Kidney tubule cell (primary cell): ENCODE measurements at regions not wholly inside any gene's neighbourhood (a gene's known extent, or its start where the extent isn't known, plus 50 kb on each side); places are given as distances from the start of the nearest gene placed in this dataset.
A peak's percentile ranks its signal among the peaks of the same experiment; 100 is the strongest.

Experiments used
- DNase-seq: peaks from one replicate; pipeline ENCODE4 v3.0.0-alpha.2; 2018; ENCODE audit warnings: low spot score

- peak; percentile 25 for DNase-seq
Measured at GRCh38 chr7:115707258-115708012, 323.1 kb downstream of the TFEC start.

DNA sequence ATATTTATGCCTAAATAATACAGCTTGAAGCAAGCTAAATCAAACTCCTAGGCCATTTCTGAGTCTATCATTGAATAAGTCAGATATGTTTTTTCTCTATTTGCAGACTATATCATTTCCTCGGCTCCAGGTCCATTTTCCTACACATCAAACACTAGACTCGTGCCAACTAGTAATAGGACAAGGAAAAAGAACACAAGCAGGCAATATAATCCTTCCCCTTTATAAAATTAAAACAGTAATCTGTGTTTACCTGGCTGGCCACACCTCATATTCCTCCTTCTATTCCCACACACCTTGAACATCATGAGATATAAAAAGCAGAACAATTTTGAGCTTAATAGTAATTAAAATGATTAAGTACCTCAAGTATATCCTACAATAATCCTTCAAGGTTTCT is 325.7 kb downstream of the TFEC start:
- no peak for DNase-seq

GRCh38 chr7:115701141-115701540 is 329.4 kb downstream of the TFEC start:
- DNase-seq, result no peak

DNA sequence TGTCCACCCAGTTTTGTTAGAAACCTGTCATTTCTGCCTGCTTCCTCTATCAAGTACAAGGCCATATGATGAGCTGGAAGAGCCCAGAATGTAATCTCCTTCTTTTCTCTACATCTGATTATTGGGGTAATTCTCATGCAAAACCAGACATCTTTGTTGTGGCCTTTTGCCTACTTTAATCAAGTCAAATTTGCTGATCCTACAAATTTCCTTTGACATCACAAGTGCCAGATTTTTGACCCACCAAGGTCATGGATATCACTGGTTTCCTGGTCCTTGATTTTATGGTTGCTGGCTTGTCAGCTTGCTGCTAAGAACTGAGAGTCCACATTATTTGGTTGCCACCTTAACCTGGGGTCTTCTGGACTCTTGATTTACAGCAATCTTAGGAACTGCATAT is 336.1 kb downstream of the TFEC start:
- DNase-seq, result no peak

GRCh38 chr7:115693779-115694178 is 336.8 kb downstream of the TFEC start:
- peak; percentile 62 for DNase-seq

DNA sequence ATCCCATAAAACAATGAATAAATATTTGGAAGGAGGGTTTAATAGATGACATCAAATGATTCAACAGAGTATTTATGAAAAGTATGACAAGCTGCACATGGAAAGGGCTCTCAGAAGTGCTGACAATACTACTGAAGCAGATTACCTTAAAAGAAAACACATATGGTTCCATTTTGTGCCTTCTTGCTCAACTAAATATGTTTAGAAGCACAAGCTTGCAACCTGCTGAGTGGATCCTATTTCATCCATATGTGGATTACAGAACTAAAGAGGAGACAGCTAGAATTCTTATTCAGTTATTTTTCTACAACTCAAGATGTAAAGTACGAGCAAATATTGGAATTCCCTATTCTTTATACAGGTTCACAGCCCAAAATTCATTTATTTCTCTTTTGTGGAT is 340.6 kb downstream of the TFEC start:
- DNase-seq, result no peak

DNA sequence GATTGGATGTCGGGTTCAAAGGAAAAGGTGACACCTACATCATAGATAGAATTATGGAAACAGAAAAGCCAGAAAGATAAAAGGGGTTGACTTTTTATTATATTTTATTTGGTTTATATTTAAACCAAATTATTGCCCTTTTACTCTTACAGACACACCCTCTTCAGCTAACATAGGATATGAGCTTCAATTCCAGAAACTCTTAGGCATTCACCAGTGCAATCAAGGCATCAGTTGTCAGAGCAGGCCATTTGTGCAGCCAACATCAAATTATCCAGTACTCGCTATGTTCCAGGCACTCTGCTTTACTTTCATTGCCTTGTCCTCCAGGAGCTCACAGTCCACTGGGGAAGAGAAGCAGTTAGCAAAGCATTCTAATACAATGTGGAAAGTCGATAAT is 347.5 kb downstream of the TFEC start:
- no peak for DNase-seq

- no peak for DNase-seq
Measured at GRCh38 chr7:115682507-115682906, 348.1 kb downstream of the TFEC start.

DNA sequence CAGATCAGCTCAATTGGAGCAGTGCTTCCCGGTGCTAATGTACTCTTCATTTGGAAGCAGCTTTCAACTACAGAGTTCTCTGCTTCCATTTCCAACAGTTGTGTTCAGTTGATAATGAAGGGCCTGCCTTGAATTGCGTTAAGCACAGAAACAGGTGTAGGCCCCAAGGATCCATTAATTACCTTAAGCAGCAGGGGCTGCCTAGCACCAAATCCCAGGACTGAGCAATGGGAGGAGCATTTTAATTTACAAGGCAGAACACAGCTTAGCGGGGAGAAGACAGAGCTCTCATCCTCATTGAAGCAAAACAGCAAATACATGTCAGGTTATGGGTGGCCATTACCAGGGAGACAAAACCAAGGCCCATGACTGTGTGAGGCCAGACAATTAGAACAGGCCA is 349.6 kb downstream of the TFEC start:
- no peak for DNase-seq

DNA sequence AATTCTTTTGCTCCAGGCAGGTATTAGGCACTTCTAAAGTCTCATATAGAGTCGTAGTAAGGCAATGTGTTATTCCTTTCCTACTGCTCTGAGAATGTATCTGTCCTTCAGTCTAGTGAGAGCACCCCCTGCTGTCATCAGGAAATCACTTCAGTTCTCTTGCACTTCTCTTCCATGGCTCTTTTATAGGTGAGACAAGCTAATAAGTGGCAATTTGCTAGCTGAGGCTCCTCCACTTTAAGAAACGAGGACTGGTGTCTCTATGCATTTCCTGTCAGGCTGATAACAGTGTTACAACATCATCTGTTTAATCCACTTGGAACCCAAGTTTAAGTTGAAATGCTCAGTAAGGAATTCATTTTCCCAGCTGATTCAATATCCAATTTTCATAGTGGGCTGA is 350.6 kb downstream of the TFEC start:
- DNase-seq, result peak; percentile 63

DNA sequence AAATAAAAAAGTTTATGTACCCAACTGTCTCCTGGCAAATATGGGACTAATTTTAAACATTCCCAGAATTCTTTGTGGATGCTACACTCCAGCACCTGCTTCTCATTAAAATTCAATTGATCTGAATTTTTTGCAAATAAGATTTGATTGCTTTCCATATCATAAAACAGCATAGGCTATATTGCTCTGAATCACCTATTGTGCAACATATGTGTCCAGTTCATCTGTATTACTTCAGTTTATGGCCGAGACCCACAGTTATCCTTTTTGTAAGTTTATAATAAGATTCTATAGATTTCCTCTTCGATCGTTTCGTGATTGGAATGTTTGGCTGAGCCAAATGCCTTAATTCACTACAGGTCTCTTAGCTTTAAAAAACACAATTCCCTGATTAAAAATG is 351.1 kb downstream of the TFEC start:
- DNase-seq, result no peak

DNA sequence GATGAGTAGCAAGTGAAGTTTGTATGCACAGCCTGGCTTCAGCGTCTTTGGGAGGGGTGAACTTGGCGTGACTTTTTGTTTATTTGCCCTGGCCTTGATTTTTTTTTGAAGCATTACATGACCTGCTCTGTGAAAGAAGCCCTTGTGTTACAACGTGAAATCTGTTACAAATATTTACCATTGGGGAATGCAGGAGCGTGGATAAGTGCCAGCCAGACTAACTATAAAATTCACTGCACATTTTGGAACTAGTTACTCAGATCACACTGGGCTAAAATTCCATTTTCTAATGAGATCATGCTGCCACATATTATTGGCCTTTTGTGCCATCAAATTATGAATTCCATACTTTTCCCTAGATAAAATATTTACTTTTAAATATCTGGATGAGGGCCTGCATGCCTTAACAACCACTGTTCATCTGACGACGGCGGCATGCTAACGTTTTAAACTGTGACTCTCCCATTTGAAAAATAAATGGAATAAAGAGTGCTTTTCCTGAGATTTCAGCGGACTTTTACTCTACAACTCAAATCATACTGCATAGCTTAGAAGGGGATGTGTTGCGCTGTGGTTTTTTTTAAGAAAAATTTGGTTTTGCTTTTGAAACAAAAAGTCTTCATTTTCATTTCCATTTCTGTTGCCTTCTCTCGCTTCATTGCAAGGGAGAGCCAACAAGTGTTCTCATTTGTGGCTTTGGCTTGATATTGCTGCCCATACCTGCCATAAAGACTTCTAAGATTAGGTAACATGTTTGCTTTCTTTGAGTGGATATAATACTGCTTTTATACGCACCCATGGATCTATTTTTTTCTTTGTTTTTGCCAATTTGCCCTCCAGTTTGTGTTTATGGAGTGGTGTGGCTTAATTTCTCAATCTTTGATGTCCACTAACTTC is 352.2 kb downstream of the TFEC start:
- peak; percentile 8 for DNase-seq

DNA sequence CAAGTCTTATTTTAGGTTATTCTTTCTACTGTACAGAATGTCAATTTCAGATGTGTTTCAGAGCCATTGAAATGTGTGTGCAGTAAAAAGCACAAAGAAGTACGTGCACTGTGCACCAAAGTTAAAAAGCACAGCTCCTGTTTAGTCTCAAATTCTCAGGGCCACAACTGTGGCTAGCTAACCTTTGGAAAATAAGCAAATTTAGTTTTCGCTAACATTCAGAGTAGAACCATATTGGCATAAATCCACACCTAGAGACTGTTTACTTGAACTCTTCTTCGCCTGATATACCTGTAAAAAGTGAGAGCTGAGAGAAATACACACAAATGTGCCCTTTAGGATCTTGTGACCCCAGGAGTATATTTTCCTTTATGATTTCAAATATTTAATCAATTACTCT is 353.9 kb downstream of the TFEC start:
- no peak for DNase-seq

GRCh38 chr7:115676080-115676479 is 354.5 kb downstream of the TFEC start:
- peak; percentile 45 for DNase-seq

DNA sequence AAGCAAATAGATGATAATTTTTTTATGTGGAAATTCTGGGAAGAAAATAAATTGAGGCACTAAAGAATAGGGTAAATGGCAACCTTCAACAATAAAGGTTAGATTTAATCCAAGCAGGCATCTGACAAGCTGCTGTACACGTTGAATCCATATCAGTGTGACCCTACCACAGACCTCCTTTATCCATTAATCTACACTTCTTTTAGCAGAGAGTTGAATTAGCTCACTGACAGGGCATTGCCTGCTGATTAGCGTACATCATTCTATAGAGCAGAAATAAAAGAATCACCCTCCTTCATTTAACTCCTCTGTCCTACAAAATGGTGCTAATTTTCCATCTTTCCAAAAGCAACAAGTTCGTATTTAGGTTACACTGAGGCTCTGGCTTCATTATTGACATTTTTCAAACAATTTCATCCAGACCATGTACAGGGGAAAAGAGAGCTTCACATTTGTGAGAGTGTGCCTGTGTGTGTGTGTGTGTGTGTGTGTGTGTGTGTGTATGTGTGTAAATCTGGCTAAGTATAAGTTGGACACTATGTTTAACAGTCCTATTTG is 356.0 kb downstream of the TFEC start:
- DNase-seq, result no peak

GRCh38 chr7:115672024-115672423 is 358.5 kb downstream of the TFEC start:
- DNase-seq, result no peak

DNA sequence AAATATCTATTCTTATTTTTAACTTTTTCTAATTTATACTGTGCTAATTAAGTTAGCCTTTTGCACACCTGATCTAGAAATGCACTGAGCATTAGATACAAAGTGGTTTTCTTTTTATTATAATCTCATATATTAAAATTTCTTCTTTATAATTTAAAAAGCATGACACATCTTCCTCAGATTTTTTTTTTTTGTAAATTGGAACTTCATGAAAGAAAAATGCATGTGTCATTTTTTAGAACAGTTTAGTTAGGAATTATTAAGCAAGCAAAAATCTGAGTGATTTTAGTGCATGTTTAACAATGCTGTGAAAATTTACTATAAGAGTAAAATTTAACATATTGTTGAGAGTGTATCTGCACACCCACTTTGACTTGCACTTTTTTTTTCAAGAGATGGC is 367.9 kb downstream of the TFEC start:
- no peak for DNase-seq

GRCh38 chr7:115662120-115662519 is 368.4 kb downstream of the TFEC start:
- DNase-seq, result peak; percentile 1

- DNase-seq, result no peak
Measured at GRCh38 chr7:115658223-115658622, 372.3 kb downstream of the TFEC start.

DNA sequence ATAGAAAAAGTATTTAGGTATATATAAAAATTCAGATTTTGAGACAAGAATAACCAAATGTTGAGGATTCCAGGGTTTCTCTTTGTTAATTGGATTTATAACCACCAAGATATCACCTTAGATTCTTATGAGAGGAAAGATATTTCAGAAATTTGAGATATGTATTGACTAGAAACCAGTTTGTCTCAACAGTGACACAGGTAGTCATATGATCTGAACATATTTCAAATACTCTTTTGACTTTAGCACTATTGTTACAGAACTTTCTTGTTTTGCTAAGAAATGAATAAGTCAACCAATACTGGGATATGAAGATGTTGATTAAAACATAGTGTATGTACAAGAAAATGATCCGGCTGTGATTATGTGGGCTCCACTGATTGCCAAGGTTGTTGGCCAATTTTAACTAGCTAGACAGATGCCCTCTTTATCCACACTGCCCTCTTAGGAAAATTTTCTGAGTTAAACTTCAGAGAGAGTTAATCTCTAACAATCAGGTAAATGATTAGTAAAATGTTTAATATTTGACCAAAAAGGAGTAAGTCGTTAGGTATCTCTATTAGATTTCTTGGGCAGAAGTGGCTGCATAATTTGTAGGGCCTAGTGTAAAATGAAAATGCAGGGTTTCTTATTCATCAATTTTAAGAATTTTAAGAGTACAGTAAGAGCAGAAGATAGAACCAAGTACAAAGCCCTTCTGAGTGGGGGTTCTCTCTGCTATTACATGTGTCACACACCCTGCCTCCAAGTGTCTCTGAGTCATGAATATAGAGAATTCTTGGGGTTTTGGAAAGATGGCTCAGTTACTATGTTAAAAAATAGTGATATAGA is 376.0 kb downstream of the TFEC start:
- DNase-seq, result peak; percentile 85

GRCh38 chr7:115649429-115649828 is 381.1 kb downstream of the TFEC start:
- no peak for DNase-seq

- no peak for DNase-seq
Measured at GRCh38 chr7:115647712-115648111, 382.9 kb downstream of the TFEC start.
